Stimulated activated naive CD8-positive, alpha-beta T cell treated with anti-CD3 and anti-CD28 coated beads, Interleukin-15, amount 100 ng/mL, for 72 hours (primary cell): ENCODE measurements at regions not wholly inside any gene's neighbourhood (a gene's known extent, or its start where the extent isn't known, plus 50 kb on each side); places are given as distances from the start of the nearest gene placed in this dataset.
"Not testable (repeated sequence)": the region's sequence is repeated elsewhere in the genome, so short reads cannot be mapped to it uniquely, and the experiment has no call there.

Experiments used
- ATAC-seq: fragments of 150-1000 bp; cut with Tn5 transposase; 2 replicates; pipeline ENCODE4 v1.10.0; 2021; ENCODE audit warnings: mild to moderate bottlenecking, moderate library complexity
- DNase-seq, 2 donors: peaks; one replicate each; pipeline ENCODE4 v3.0.0; 2021 to 2022
- H3K27ac Mint-ChIP-seq, 2 donors: one replicate each; pipeline ENCODE4 v1.8.0; 2022; ENCODE audit warnings: mild to moderate bottlenecking in 2 of 2, mixed read lengths in 2 of 2, moderate library complexity in 2 of 2
- H3K27me3 Mint-ChIP-seq: one replicate; pipeline ENCODE4 v1.8.0; 2022; ENCODE audit warnings: mixed read lengths
- H3K4me1 Mint-ChIP-seq: one replicate; pipeline ENCODE4 v1.8.0; 2022; ENCODE audit warnings: mild to moderate bottlenecking, mixed read lengths
- H3K4me3 Mint-ChIP-seq, 2 donors: one replicate each; pipeline ENCODE4 v1.8.0; 2022; ENCODE audit warnings: mild to moderate bottlenecking in 2 of 2, mixed read lengths in 2 of 2, moderate library complexity in 1 of 2
- H3K9me3 Mint-ChIP-seq, 2 donors: one replicate each; pipeline ENCODE4 v1.8.0; 2022; ENCODE audit warnings: mixed read lengths in 2 of 2

GRCh38 chr5:165360784-165361542, 1855.5 kb downstream of the MAT2B start:
- DNase-seq (no peak), ATAC-seq (no peak)
- Mint-ChIP-seq H3K4me3 (no peak overlapping the region), H3K4me1 (no peaks in the 10 kb centered on the region), H3K9me3 (peaks cover 5 to 7% of the 10 kb centered on the region in 2 donors), H3K27ac (no peak overlapping the region), H3K27me3 (no peaks in the 10 kb centered on the region)

GRCh38 chr5:165370233-165370632, 1864.8 kb downstream of the MAT2B start:
- ATAC-seq (no peak), DNase-seq (no peak)
- Mint-ChIP-seq H3K27me3 (no peaks in the 10 kb centered on the region), H3K9me3 (no peaks in the 10 kb centered on the region), H3K27ac (no peak overlapping the region), H3K4me3 (no peak overlapping the region), H3K4me1 (no peaks in the 10 kb centered on the region)

GRCh38 chr5:165370794-165371193, 1865.4 kb downstream of the MAT2B start:
- no peaks in the 10 kb centered on the region for H3K27me3 Mint-ChIP-seq
- no peak overlapping the region for H3K27ac Mint-ChIP-seq
- DNase-seq (no peak), ATAC-seq (no peak)
- no peaks in the 10 kb centered on the region for H3K9me3 Mint-ChIP-seq
- H3K4me3 Mint-ChIP-seq: no peak overlapping the region
- H3K4me1 Mint-ChIP-seq: no peaks in the 10 kb centered on the region

GRCh38 chr5:165375201-165375600, 1869.8 kb downstream of the MAT2B start:
- H3K27ac Mint-ChIP-seq: no peak overlapping the region
- no peaks in the 10 kb centered on the region for H3K27me3 Mint-ChIP-seq
- no peak for ATAC-seq
- no peaks in the 10 kb centered on the region for H3K4me1 Mint-ChIP-seq
- DNase-seq: no peak
- no peaks in the 10 kb centered on the region for H3K9me3 Mint-ChIP-seq
- no peak overlapping the region for H3K4me3 Mint-ChIP-seq

GRCh38 chr5:165393839-165394238, 1888.4 kb downstream of the MAT2B start:
- DNase-seq (no peak), ATAC-seq (no peak)
- Mint-ChIP-seq H3K4me1 (no peaks in the 10 kb centered on the region), H3K27me3 (no peaks in the 10 kb centered on the region), H3K9me3 (peaks cover 2 to 24% of the 10 kb centered on the region in 2 donors), H3K27ac (no peak overlapping the region), H3K4me3 (no peak overlapping the region)

GRCh38 chr5:165397516-165397915, 1892.1 kb downstream of the MAT2B start:
- peaks cover 4 to 19% of the 10 kb centered on the region in 2 donors for H3K9me3 Mint-ChIP-seq
- H3K4me1 Mint-ChIP-seq: no peaks in the 10 kb centered on the region
- no peak for ATAC-seq
- H3K27ac Mint-ChIP-seq: no peak overlapping the region
- H3K4me3 Mint-ChIP-seq: no peak overlapping the region
- DNase-seq: no peak
- H3K27me3 Mint-ChIP-seq: no peaks in the 10 kb centered on the region

- H3K9me3 Mint-ChIP-seq: peaks cover 4 to 7% of the 10 kb centered on the region in 2 donors
- no peaks in the 10 kb centered on the region for H3K4me1 Mint-ChIP-seq
- DNase-seq: no peak
- no peak overlapping the region for H3K4me3 Mint-ChIP-seq
- no peak overlapping the region for H3K27ac Mint-ChIP-seq
- H3K27me3 Mint-ChIP-seq: no peaks in the 10 kb centered on the region
- no peak for ATAC-seq
These were observed 1894.7 kb downstream of the MAT2B start for GRCh38 chr5:165400086-165400485.

- H3K27ac Mint-ChIP-seq: no peak overlapping the region
- H3K9me3 Mint-ChIP-seq: peaks cover 15 to 16% of the 10 kb centered on the region in 2 donors
- no peaks in the 10 kb centered on the region for H3K27me3 Mint-ChIP-seq
These were observed 1899.5 kb downstream of the MAT2B start for GRCh38 chr5:165404917-165405316.

GRCh38 chr5:165405340-165405739, 1899.9 kb downstream of the MAT2B start:
- H3K9me3 Mint-ChIP-seq: peaks cover 15 to 16% of the 10 kb centered on the region in 2 donors
- H3K4me1 Mint-ChIP-seq: no peaks in the 10 kb centered on the region
- DNase-seq (no peak), ATAC-seq (no peak)
- no peaks in the 10 kb centered on the region for H3K27me3 Mint-ChIP-seq
- H3K27ac Mint-ChIP-seq: no peak overlapping the region
- H3K4me3 Mint-ChIP-seq: no peak overlapping the region

More at GRCh38 chr5:165404917-165405316, 1899.5 kb downstream of the MAT2B start:
- DNase-seq: no peak
- Mint-ChIP-seq H3K4me3 (no peak overlapping the region), H3K4me1 (no peaks in the 10 kb centered on the region)
- no peak for ATAC-seq

GRCh38 chr5:165407352-165407751, 1901.9 kb downstream of the MAT2B start:
- Mint-ChIP-seq H3K27me3 (no peaks in the 10 kb centered on the region), H3K4me3 (no peak overlapping the region), H3K4me1 (no peaks in the 10 kb centered on the region), H3K27ac (no peak overlapping the region), H3K9me3 (peaks cover 15 to 16% of the 10 kb centered on the region in 2 donors)
- DNase-seq: no peak
- no peak for ATAC-seq

- DNase-seq (no peak), ATAC-seq (no peak)
- H3K27me3 Mint-ChIP-seq: no peaks in the 10 kb centered on the region
- no peak overlapping the region for H3K27ac Mint-ChIP-seq
- H3K4me3 Mint-ChIP-seq: no peak overlapping the region
- peaks cover 19 to 20% of the 10 kb centered on the region in 2 donors for H3K9me3 Mint-ChIP-seq
- H3K4me1 Mint-ChIP-seq: no peaks in the 10 kb centered on the region
These were observed 1905.1 kb downstream of the MAT2B start for GRCh38 chr5:165410476-165410875.

GRCh38 chr5:165411532-165411931, 1906.1 kb downstream of the MAT2B start:
- H3K4me3 Mint-ChIP-seq, H3K27me3 Mint-ChIP-seq, ATAC-seq, H3K27ac Mint-ChIP-seq, H3K4me1 Mint-ChIP-seq, DNase-seq: not testable (repeated sequence)
- H3K9me3 Mint-ChIP-seq: peaks cover 16 to 20% of the 10 kb centered on the region in 2 donors

GRCh38 chr5:165420493-165420892, 1915.1 kb downstream of the MAT2B start:
- DNase-seq (no peak), ATAC-seq (no peak)
- Mint-ChIP-seq H3K4me1 (no peaks in the 10 kb centered on the region), H3K27ac (no peak overlapping the region), H3K27me3 (no peaks in the 10 kb centered on the region), H3K9me3 (peaks cover 1 to 8% of the 10 kb centered on the region in 2 donors), H3K4me3 (no peak overlapping the region)

GRCh38 chr5:165423697-165424299, 1918.4 kb downstream of the MAT2B start:
- H3K27me3 Mint-ChIP-seq: no peaks in the 10 kb centered on the region
- ATAC-seq (no peak), DNase-seq (no peak)
- H3K4me1 Mint-ChIP-seq: no peaks in the 10 kb centered on the region
- H3K4me3 Mint-ChIP-seq: no peak overlapping the region
- H3K27ac Mint-ChIP-seq: no peak overlapping the region
- H3K9me3 Mint-ChIP-seq: peaks cover 0 to 9% of the 10 kb centered on the region in 2 donors

GRCh38 chr5:165425594-165425993, 1920.2 kb downstream of the MAT2B start:
- Mint-ChIP-seq H3K27me3 (no peaks in the 10 kb centered on the region), H3K9me3 (peaks cover 7 to 9% of the 10 kb centered on the region in 2 donors), H3K27ac (no peak overlapping the region), H3K4me3 (no peak overlapping the region), H3K4me1 (no peaks in the 10 kb centered on the region)
- ATAC-seq (no peak), DNase-seq (no peak)

GRCh38 chr5:165448753-165449152, 1943.3 kb downstream of the MAT2B start:
- H3K4me1 Mint-ChIP-seq: no peaks in the 10 kb centered on the region
- peaks cover 10 to 14% of the 10 kb centered on the region in 2 donors for H3K9me3 Mint-ChIP-seq
- H3K27me3 Mint-ChIP-seq: no peaks in the 10 kb centered on the region
- ATAC-seq (no peak), DNase-seq (no peak)
- H3K4me3 Mint-ChIP-seq: no peak overlapping the region
- no peak overlapping the region for H3K27ac Mint-ChIP-seq
